Thyroid gland (tissue), 4 donors: ENCODE measurements at regions not wholly inside any gene's neighbourhood (a gene's known extent, or its start where the extent isn't known, plus 50 kb on each side); places are given as distances from the start of the nearest gene placed in this dataset.

Experiments
- POLR2A ChIP-seq, 2 donors: fragments of 450-650 bp; IDR thresholded peaks; one replicate each; pipeline ENCODE4 v1.6.1; 2017; ENCODE audit warnings: antibody characterized with exemption in 2 of 2, mild to moderate bottlenecking in 2 of 2, moderate library complexity in 1 of 2
- TF ChIP-seq, protein P1 (sequence below), 6 experiments: fragments of 200-600 bp in 3 of 6; fragments of 450-650 bp in 3 of 6; sonication (generic) in 3 of 6; IDR thresholded peaks; one replicate each; pipeline ENCODE4 v1.5.1; 2016 to 2019; ENCODE audit warnings: antibody characterized with exemption in 6 of 6, mild to moderate bottlenecking in 2 of 6, inconsistent platforms in 1 of 6, moderate library complexity in 1 of 6

DNA sequence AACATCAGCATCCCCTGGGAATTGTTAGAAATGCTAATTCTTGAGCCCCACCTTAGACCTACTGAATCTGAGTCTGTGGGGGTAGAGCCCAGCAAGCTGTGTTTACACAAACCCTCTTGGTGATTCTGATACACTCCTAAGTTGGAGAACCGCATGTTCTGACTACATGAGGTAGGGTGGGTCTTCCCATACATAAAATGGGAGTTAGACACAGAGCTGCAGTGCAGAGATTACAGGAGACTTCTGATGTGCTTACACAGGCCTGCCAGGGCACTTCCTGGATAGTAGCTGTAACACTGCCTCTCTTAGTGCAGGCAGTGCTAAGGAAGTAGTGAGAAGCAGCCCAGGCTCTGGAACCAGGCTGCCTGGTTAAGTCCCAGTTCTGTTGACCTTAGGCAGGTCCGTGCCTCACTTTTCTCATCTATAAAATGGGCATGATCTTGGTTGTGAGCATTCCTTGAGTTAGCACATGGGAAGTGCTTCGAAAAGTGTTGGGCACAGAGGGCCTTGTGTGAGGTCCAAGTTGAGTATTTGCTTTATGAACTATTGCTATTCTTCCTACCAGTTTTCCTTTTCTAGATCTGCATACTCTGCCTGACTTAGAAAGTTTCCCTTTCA, 67.3 kb downstream of the GLI2 start:
- TF ChIP-seq POLR2A (IDR thresholded peaks at IDR 0.05) = no peak
- TF ChIP-seq, protein P1, sequence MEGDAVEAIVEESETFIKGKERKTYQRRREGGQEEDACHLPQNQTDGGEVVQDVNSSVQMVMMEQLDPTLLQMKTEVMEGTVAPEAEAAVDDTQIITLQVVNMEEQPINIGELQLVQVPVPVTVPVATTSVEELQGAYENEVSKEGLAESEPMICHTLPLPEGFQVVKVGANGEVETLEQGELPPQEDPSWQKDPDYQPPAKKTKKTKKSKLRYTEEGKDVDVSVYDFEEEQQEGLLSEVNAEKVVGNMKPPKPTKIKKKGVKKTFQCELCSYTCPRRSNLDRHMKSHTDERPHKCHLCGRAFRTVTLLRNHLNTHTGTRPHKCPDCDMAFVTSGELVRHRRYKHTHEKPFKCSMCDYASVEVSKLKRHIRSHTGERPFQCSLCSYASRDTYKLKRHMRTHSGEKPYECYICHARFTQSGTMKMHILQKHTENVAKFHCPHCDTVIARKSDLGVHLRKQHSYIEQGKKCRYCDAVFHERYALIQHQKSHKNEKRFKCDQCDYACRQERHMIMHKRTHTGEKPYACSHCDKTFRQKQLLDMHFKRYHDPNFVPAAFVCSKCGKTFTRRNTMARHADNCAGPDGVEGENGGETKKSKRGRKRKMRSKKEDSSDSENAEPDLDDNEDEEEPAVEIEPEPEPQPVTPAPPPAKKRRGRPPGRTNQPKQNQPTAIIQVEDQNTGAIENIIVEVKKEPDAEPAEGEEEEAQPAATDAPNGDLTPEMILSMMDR (IDR thresholded peaks at IDR 0.05) = no peak
